GM20431 (cell line): ENCODE measurements at regions not wholly inside any gene's neighbourhood (a gene's known extent, or its start where the extent isn't known, plus 50 kb on each side); places are given as distances from the start of the nearest gene placed in this dataset.

Experiments used
- in situ Hi-C: fragments of 300-500 bp; cut with MseI, MboI; formaldehyde crosslinking; loops from one replicate; pipeline ENCODE4 v1.15.0; 2020; ENCODE audit warnings: low sequenced_read_pairs; ENCODE audit not compliant: unreplicated experiment

- in situ Hi-C loops: no loop called here
Measured at GRCh38 chr2:217305882-217306281, 446.0 kb upstream of the TNP1 start.

GRCh38 chr2:217304582-217304981 is 444.7 kb upstream of the TNP1 start:
- in situ Hi-C loops: no loop called here

GRCh38 chr2:217302856-217303255 is 443.0 kb upstream of the TNP1 start:
- in situ Hi-C loops: no loop called here

- in situ Hi-C loops: no loop called here
Measured at GRCh38 chr2:217301142-217301925, 441.5 kb upstream of the TNP1 start.

GRCh38 chr2:217299590-217299989 is 439.7 kb upstream of the TNP1 start:
- in situ Hi-C loops: no loop called here

GRCh38 chr2:217297096-217297495 is 437.2 kb upstream of the TNP1 start:
- in situ Hi-C loops: no loop called here

GRCh38 chr2:217294818-217295217 is 435.0 kb upstream of the TNP1 start:
- in situ Hi-C loops: no loop called here

- in situ Hi-C loops: no loop called here
Measured at GRCh38 chr2:217294211-217294610, 434.3 kb upstream of the TNP1 start.

- in situ Hi-C loops: no loop called here
Measured at GRCh38 chr2:217293607-217294006, 433.7 kb upstream of the TNP1 start.

GRCh38 chr2:217293046-217293445 is 433.2 kb upstream of the TNP1 start:
- in situ Hi-C loops: no loop called here

- in situ Hi-C loops: no loop called here
Measured at GRCh38 chr2:217291259-217291658, 431.4 kb upstream of the TNP1 start.

- in situ Hi-C loops: no loop called here
Measured at GRCh38 chr2:217290467-217290866, 430.6 kb upstream of the TNP1 start.

GRCh38 chr2:217289907-217290280 is 430.0 kb upstream of the TNP1 start:
- in situ Hi-C loops: no loop called here

GRCh38 chr2:217289177-217289906 is 429.5 kb upstream of the TNP1 start:
- in situ Hi-C loops: no loop called here

- in situ Hi-C loops: no loop called here
Measured at GRCh38 chr2:217288472-217289063, 428.7 kb upstream of the TNP1 start.

GRCh38 chr2:217286833-217287232 is 427.0 kb upstream of the TNP1 start:
- in situ Hi-C loops: no loop called here

GRCh38 chr2:217285926-217286325 is 426.1 kb upstream of the TNP1 start:
- in situ Hi-C loops: no loop called here

- in situ Hi-C loops: no loop called here
Measured at GRCh38 chr2:217283460-217283859, 423.6 kb upstream of the TNP1 start.

GRCh38 chr2:217282531-217282930 is 422.7 kb upstream of the TNP1 start:
- in situ Hi-C loops: no loop called here

- in situ Hi-C loops: no loop called here
Measured at GRCh38 chr2:217279556-217279955, 419.7 kb upstream of the TNP1 start.

GRCh38 chr2:217279140-217279539 is 419.3 kb upstream of the TNP1 start:
- in situ Hi-C loops: no loop called here
